Glutamatergic neuron (in vitro differentiated cells): ENCODE measurements at regions not wholly inside any gene's neighbourhood (a gene's known extent, or its start where the extent isn't known, plus 50 kb on each side); places are given as distances from the start of the nearest gene placed in this dataset.

Experiments used
- DNase-seq: peaks from one replicate; pipeline ENCODE4 v3.0.0; 2022
- H3K27ac Mint-ChIP-seq: one replicate; pipeline ENCODE4 v1.8.0; 2020; ENCODE audit warnings: mild to moderate bottlenecking, mixed read lengths, inconsistent platforms; ENCODE audit not compliant: unreplicated experiment
- H3K27me3 Mint-ChIP-seq: one replicate; pipeline ENCODE4 v1.8.0; 2020; ENCODE audit warnings: mild to moderate bottlenecking, moderate library complexity, mixed read lengths, inconsistent platforms; ENCODE audit not compliant: unreplicated experiment
- H3K36me3 Mint-ChIP-seq: one replicate; pipeline ENCODE4 v1.8.0; 2020; ENCODE audit warnings: mild to moderate bottlenecking, mixed read lengths, inconsistent platforms; ENCODE audit not compliant: unreplicated experiment
- H3K4me1 Mint-ChIP-seq: one replicate; pipeline ENCODE4 v1.8.0; 2020; ENCODE audit warnings: mild to moderate bottlenecking, low read depth, mixed read lengths, inconsistent platforms; ENCODE audit not compliant: unreplicated experiment
- H3K4me3 Mint-ChIP-seq: one replicate; pipeline ENCODE4 v1.8.0; 2020; ENCODE audit warnings: mild to moderate bottlenecking, mixed read lengths, inconsistent platforms; ENCODE audit not compliant: unreplicated experiment
- H3K9me3 Mint-ChIP-seq: one replicate; pipeline ENCODE4 v1.8.0; 2020; ENCODE audit warnings: mild to moderate bottlenecking, moderate library complexity, mixed read lengths, inconsistent platforms; ENCODE audit not compliant: unreplicated experiment
- TF ChIP-seq, protein P1 (sequence below): fragments of 200-600 bp; sonication (generic); IDR thresholded peaks from one replicate; pipeline ENCODE4 v1.5.0; 2021; ENCODE audit not compliant: partially characterized antibody, unreplicated experiment

DNA sequence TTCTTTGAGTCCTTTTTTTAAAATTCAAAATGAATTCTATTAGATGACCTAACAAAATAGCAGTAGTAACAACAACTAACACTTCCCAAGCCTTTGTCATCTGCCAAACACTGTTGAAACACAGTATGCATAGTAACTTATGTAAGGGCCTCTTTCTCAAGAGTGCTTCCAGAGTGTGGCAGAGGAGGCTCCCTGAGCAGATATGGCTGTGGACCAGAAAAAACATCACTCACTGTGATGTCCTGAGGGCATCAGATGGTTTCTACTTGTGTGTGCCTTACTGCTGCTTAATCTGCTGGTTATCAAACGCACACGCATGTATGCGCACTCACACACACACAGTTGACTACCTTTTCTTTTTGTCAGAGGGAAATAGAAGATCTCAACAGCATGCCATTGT lies 110.8 kb downstream of the DLEU7 start:
- Mint-ChIP-seq H3K4me1 (no peaks in the 10 kb centered on the region), H3K27me3 (no peaks in the 10 kb centered on the region), H3K4me3 (no peak overlapping the region), H3K27ac (no peak overlapping the region), H3K9me3 (peaks cover 3% of the 10 kb centered on the region), H3K36me3 (peaks cover 9% of the 10 kb centered on the region)
- TF ChIP-seq, protein P1, sequence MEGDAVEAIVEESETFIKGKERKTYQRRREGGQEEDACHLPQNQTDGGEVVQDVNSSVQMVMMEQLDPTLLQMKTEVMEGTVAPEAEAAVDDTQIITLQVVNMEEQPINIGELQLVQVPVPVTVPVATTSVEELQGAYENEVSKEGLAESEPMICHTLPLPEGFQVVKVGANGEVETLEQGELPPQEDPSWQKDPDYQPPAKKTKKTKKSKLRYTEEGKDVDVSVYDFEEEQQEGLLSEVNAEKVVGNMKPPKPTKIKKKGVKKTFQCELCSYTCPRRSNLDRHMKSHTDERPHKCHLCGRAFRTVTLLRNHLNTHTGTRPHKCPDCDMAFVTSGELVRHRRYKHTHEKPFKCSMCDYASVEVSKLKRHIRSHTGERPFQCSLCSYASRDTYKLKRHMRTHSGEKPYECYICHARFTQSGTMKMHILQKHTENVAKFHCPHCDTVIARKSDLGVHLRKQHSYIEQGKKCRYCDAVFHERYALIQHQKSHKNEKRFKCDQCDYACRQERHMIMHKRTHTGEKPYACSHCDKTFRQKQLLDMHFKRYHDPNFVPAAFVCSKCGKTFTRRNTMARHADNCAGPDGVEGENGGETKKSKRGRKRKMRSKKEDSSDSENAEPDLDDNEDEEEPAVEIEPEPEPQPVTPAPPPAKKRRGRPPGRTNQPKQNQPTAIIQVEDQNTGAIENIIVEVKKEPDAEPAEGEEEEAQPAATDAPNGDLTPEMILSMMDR = no peak
- DNase-seq = no peak

DNA sequence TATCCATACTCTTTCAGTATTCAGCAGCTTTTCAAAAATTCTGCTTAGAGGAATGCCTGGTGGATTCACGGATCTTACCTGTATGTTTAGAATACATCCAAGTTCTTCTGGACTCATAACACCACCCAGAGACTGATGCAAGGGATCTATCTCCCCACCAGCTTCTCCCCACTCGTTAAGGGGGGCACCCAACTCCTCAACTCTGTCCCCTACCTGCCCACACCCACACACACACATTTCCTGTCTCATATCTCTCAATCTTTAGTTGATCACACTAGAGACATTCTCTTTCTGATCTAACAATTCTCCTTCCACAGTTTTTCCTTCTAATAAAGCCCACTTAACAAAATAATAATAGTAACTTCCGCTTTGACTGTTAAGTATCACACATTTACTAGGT lies 110.1 kb downstream of the DLEU7 start:
- Mint-ChIP-seq H3K4me1 (no peaks in the 10 kb centered on the region), H3K27me3 (no peaks in the 10 kb centered on the region), H3K36me3 (peaks cover 9% of the 10 kb centered on the region), H3K27ac (no peak overlapping the region), H3K4me3 (no peak overlapping the region), H3K9me3 (peaks cover 3% of the 10 kb centered on the region)
- no peak for DNase-seq
- TF ChIP-seq, protein P1 = no peak

- Mint-ChIP-seq H3K27me3 (no peaks in the 10 kb centered on the region), H3K4me3 (no peak overlapping the region), H3K4me1 (no peaks in the 10 kb centered on the region), H3K27ac (no peak overlapping the region), H3K36me3 (peaks cover 5% of the 10 kb centered on the region), H3K9me3 (peaks cover under 1% of the 10 kb centered on the region)
- TF ChIP-seq, protein P1 = no peak
- no peak for DNase-seq
These were observed 108.4 kb downstream of the DLEU7 start for GRCh38 chr13:50735071-50735470.

GRCh38 chr13:50740052-50740741 lies 103.3 kb downstream of the DLEU7 start:
- H3K27me3 Mint-ChIP-seq = no peaks in the 10 kb centered on the region
- no peaks in the 10 kb centered on the region for H3K4me1 Mint-ChIP-seq
- TF ChIP-seq, protein P1 = no peak
- no peak overlapping the region for H3K4me3 Mint-ChIP-seq
- H3K36me3 Mint-ChIP-seq = peaks cover 4% of the 10 kb centered on the region
- peaks cover 1% of the 10 kb centered on the region for H3K9me3 Mint-ChIP-seq
- no peak for DNase-seq
- H3K27ac Mint-ChIP-seq = no peak overlapping the region

- Mint-ChIP-seq H3K4me3 (no peak overlapping the region), H3K9me3 (peaks cover 1% of the 10 kb centered on the region)
These were observed 101.1 kb downstream of the DLEU7 start for GRCh38 chr13:50742353-50742752.

More at GRCh38 chr13:50742353-50742752, 101.1 kb downstream of the DLEU7 start:
- no peaks in the 10 kb centered on the region for H3K27me3 Mint-ChIP-seq
- H3K4me1 Mint-ChIP-seq = no peaks in the 10 kb centered on the region
- TF ChIP-seq, protein P1 = no peak
- no peak for DNase-seq
- no peak overlapping the region for H3K27ac Mint-ChIP-seq
- peaks cover 4% of the 10 kb centered on the region for H3K36me3 Mint-ChIP-seq
